CD14-positive monocyte (primary cell): ENCODE measurements at regions not wholly inside any gene's neighbourhood (a gene's known extent, or its start where the extent isn't known, plus 50 kb on each side); places are given as distances from the start of the nearest gene placed in this dataset.

Experiments used
- DNase-seq, 3 donors: peaks; one replicate each; pipeline ENCODE4 v3.0.0-alpha.2; 2011 to 2022
- H2AFZ ChIP-seq: 2 replicates; pipeline ENCODE4 v1.6.0; 2012; ENCODE audit warnings: mild to moderate bottlenecking, low read depth, low read length, inconsistent platforms; ENCODE audit not compliant: insufficient read depth, poor library complexity, severe bottlenecking
- H3K27ac ChIP-seq, 2 donors: 1 replicate in 1 of 2; 2 replicates in 1 of 2; pipeline ENCODE4 v1.5.1; 2012 to 2013; ENCODE audit warnings: low read length in 2 of 2, control low read depth in 1 of 2, inconsistent platforms in 1 of 2, low read depth in 1 of 2, mild to moderate bottlenecking in 1 of 2
- H3K27me3 ChIP-seq, 2 donors: one replicate each; pipeline versions ENCODE4 v1.6.0 to v1.6.1; 2011 to 2013; ENCODE audit warnings: low read length in 2 of 2; ENCODE audit not compliant: control insufficient read depth in 2 of 2, insufficient read depth in 2 of 2
- H3K36me3 ChIP-seq, 2 donors: replicated peaks in 1 of 2; 1 replicate in 1 of 2; 2 replicates in 1 of 2; pipeline versions ENCODE4 v1.5.1 to v1.6.1; 2012 to 2013; ENCODE audit warnings: low read length in 2 of 2, control low read depth in 1 of 2, inconsistent platforms in 1 of 2, mild to moderate bottlenecking in 1 of 2; ENCODE audit not compliant: insufficient read depth in 2 of 2, control insufficient read depth in 1 of 2
- H3K4me1 ChIP-seq, 2 donors: 1 replicate in 1 of 2; 2 replicates in 1 of 2; pipeline versions ENCODE4 v1.5.1 to v1.6.1; 2012 to 2013; ENCODE audit warnings: low read length in 2 of 2, control low read depth in 1 of 2, inconsistent platforms in 1 of 2, mild to moderate bottlenecking in 1 of 2, moderate library complexity in 1 of 2; ENCODE audit not compliant: insufficient read depth in 2 of 2, control insufficient read depth in 1 of 2
- H3K4me2 ChIP-seq: replicated peaks from 2 replicates; pipeline ENCODE3; 2012; ENCODE audit warnings: low read length, moderate library complexity, mild to moderate bottlenecking; ENCODE audit not compliant: poor library complexity, severe bottlenecking; ENCODE audit errors: extremely low read depth
- H3K4me3 ChIP-seq, 3 experiments: fragments of 200-600 bp in 1 of 3; sonication (generic) in 1 of 3; replicated peaks in 1 of 3; 1 replicate in 2 of 3; 2 replicates in 1 of 3; pipeline ENCODE4 v1.5.1; 2011 to 2013; ENCODE audit warnings: low read length in 3 of 3, mild to moderate bottlenecking in 3 of 3, control low read depth in 2 of 3, low read depth in 2 of 3, inconsistent platforms in 1 of 3, moderate library complexity in 1 of 3
- H3K79me2 ChIP-seq: 2 replicates; pipeline ENCODE4 v1.6.0; 2012; ENCODE audit warnings: mild to moderate bottlenecking, control low read depth, inconsistent platforms, low read length, moderate library complexity; ENCODE audit not compliant: insufficient read depth
- H3K9ac ChIP-seq: 2 replicates; pipeline ENCODE4 v1.6.0; 2017; ENCODE audit warnings: low read length, mild to moderate bottlenecking; ENCODE audit not compliant: insufficient read depth, poor library complexity, severe bottlenecking
- H3K9me3 ChIP-seq, 2 donors: replicated peaks in 1 of 2; 1 replicate in 1 of 2; 2 replicates in 1 of 2; pipeline versions ENCODE4 v1.5.1 to v1.6.1; 2012 to 2013; ENCODE audit warnings: low read length in 2 of 2, control low read depth in 1 of 2; ENCODE audit not compliant: control insufficient read depth in 1 of 2, insufficient read depth in 1 of 2
- H4K20me1 ChIP-seq: 2 replicates; pipeline ENCODE4 v1.6.0; 2012; ENCODE audit warnings: mild to moderate bottlenecking, low read length, control low read depth, moderate library complexity; ENCODE audit not compliant: insufficient read depth
- H3K27ac Mint-ChIP-seq, 7 donors: one replicate each; pipeline ENCODE4 v1.8.0; 2020; ENCODE audit warnings: mild to moderate bottlenecking in 7 of 7, mixed read lengths in 7 of 7, moderate library complexity in 6 of 7, inconsistent platforms in 2 of 7
- H3K27me3 Mint-ChIP-seq, 3 donors: one replicate each; pipeline ENCODE4 v1.8.0; 2021 to 2022; ENCODE audit warnings: low read depth in 3 of 3, mild to moderate bottlenecking in 3 of 3, mixed read lengths in 3 of 3, moderate library complexity in 3 of 3, inconsistent platforms in 1 of 3
- H3K36me3 Mint-ChIP-seq, 2 donors: one replicate each; pipeline ENCODE4 v1.8.0; 2020; ENCODE audit warnings: mixed read lengths in 2 of 2, inconsistent platforms in 1 of 2, mild to moderate bottlenecking in 1 of 2
- H3K4me1 Mint-ChIP-seq: one replicate; pipeline ENCODE4 v1.8.0; 2020; ENCODE audit warnings: mild to moderate bottlenecking, mixed read lengths
- H3K4me3 Mint-ChIP-seq, 2 donors: one replicate each; pipeline ENCODE4 v1.8.0; 2020; ENCODE audit warnings: mild to moderate bottlenecking in 2 of 2, mixed read lengths in 2 of 2, moderate library complexity in 1 of 2
- H3K9me3 Mint-ChIP-seq, 7 donors: one replicate each; pipeline ENCODE4 v1.8.0; 2020 to 2022; ENCODE audit warnings: mixed read lengths in 7 of 7, mild to moderate bottlenecking in 6 of 7, moderate library complexity in 6 of 7, inconsistent platforms in 2 of 7
- CTCF ChIP-seq: fragments of 200-600 bp; IDR thresholded peaks from one replicate; pipeline ENCODE4 v1.8.0; 2022; ENCODE audit warnings: antibody characterized with exemption, mild to moderate bottlenecking
- WGBS: methylation state at CpG from one replicate; pipeline ENCODE4 v1.1.5; 2013; ENCODE audit warnings: missing lambda C conversion rate; ENCODE audit not compliant: insufficient coverage; 5-methylcytosine and 5-hydroxymethylcytosine counted together
- intact Hi-C, 2 donors: fragments of 100-400 bp; cut with micrococcal nuclease; formaldehyde crosslinking; loops; one replicate each; pipeline versions ENCODE4 v1.15.0 to v1.15.1; 2023

GRCh38 chr11:23370580-23371275 lies 510.5 kb upstream of the CCDC179 start:
- Mint-ChIP-seq H3K27me3 (peaks cover 0 to 2% (median 0%) of the 10 kb centered on the region in 3 donors), H3K27ac (no peak overlapping the region), H3K36me3 (no peaks in the 10 kb centered on the region), H3K4me3 (no peak overlapping the region), H3K4me1 (no peaks in the 10 kb centered on the region), H3K9me3 (peaks cover 2 to 13% (median 7%) of the 10 kb centered on the region in 7 donors)
- no peaks in the 10 kb centered on the region for H3K4me1 ChIP-seq
- H3K27ac ChIP-seq = no peak overlapping the region
- no peaks in the 10 kb centered on the region for H3K79me2 ChIP-seq
- H3K9me3 ChIP-seq = peaks cover 0 to 15% of the 10 kb centered on the region in 2 donors
- TF ChIP-seq CTCF = no peak
- H3K9ac ChIP-seq = no peak overlapping the region
- no peaks in the 10 kb centered on the region for H3K36me3 ChIP-seq
- H3K4me3 ChIP-seq = no peak overlapping the region
- H3K4me2 ChIP-seq = no peak overlapping the region
- intact Hi-C loops = no loop called here
- 50% methylated on average over 1 of the region's 3 CpGs for WGBS
- H3K27me3 ChIP-seq = no peaks in the 10 kb centered on the region
- H2AFZ ChIP-seq = no peak overlapping the region
- no peaks in the 10 kb centered on the region for H4K20me1 ChIP-seq
- no peak for DNase-seq

GRCh38 chr11:23377909-23378308 lies 517.6 kb upstream of the CCDC179 start:
- peaks cover 0 to 1% of the 10 kb centered on the region in 2 donors for H3K9me3 ChIP-seq
- Mint-ChIP-seq H3K4me3 (no peak overlapping the region), H3K9me3 (peaks cover 0 to 6% (median 2%) of the 10 kb centered on the region in 7 donors), H3K36me3 (no peaks in the 10 kb centered on the region), H3K27ac (no peak overlapping the region), H3K27me3 (peaks cover 0 to 2% (median 0%) of the 10 kb centered on the region in 3 donors), H3K4me1 (no peaks in the 10 kb centered on the region)
- H3K36me3 ChIP-seq = no peaks in the 10 kb centered on the region
- H3K4me2 ChIP-seq = no peak overlapping the region
- H3K4me3 ChIP-seq = no peak overlapping the region
- no peak for DNase-seq
- H2AFZ ChIP-seq = no peak overlapping the region
- intact Hi-C loops = no loop called here
- H4K20me1 ChIP-seq = no peaks in the 10 kb centered on the region
- H3K27ac ChIP-seq = no peak overlapping the region
- H3K79me2 ChIP-seq = no peaks in the 10 kb centered on the region
- no peak overlapping the region for H3K9ac ChIP-seq
- H3K27me3 ChIP-seq = no peaks in the 10 kb centered on the region
- no peak for TF ChIP-seq CTCF
- H3K4me1 ChIP-seq = no peaks in the 10 kb centered on the region
